Lung (tissue), 11 donors: ENCODE measurements at regions not wholly inside any gene's neighbourhood (a gene's known extent, or its start where the extent isn't known, plus 50 kb on each side); places are given as distances from the start of the nearest gene placed in this dataset.

ENCODE experiments used
- ATAC-seq: fragments of 200-7000 bp; cut with Tn5 transposase; one replicate; pipeline ENCODE4 v1.9.1; 2020; ENCODE audit warnings: moderate number of reproducible peaks; ENCODE audit not compliant: insufficient read depth, low FRiP score
- DNase-seq, 3 donors: peaks; one replicate each; pipeline ENCODE4 v3.0.0-alpha.2; 2013 to 2017
- H3K27ac ChIP-seq, 2 donors: one replicate each; pipeline ENCODE4 v1.5.1; 2013; ENCODE audit warnings: mild to moderate bottlenecking in 2 of 2, moderate library complexity in 2 of 2, control low read depth in 1 of 2, inconsistent platforms in 1 of 2, low read depth in 1 of 2, low read length in 1 of 2
- H3K27me3 ChIP-seq, 3 donors: one replicate each; pipeline ENCODE4 v1.5.1; 2013; ENCODE audit warnings: low read length in 2 of 3; ENCODE audit not compliant: control insufficient read depth in 3 of 3, insufficient read depth in 3 of 3
- H3K36me3 ChIP-seq, 4 donors: one replicate each; pipeline ENCODE4 v1.5.1; 2013; ENCODE audit warnings: low read length in 4 of 4, mild to moderate bottlenecking in 1 of 4, moderate library complexity in 1 of 4; ENCODE audit not compliant: control insufficient read depth in 4 of 4, insufficient read depth in 4 of 4
- H3K4me1 ChIP-seq, 5 donors: one replicate each; pipeline ENCODE4 v1.5.1; 2013; ENCODE audit warnings: low read length in 5 of 5, mild to moderate bottlenecking in 2 of 5, moderate library complexity in 1 of 5; ENCODE audit not compliant: control insufficient read depth in 5 of 5, insufficient read depth in 5 of 5
- H3K4me3 ChIP-seq: one replicate; pipeline ENCODE4 v1.5.1; 2013; ENCODE audit warnings: mild to moderate bottlenecking, control low read depth, moderate library complexity
- H3K9ac ChIP-seq, 2 donors: one replicate each; pipeline ENCODE4 v1.5.1; 2013; ENCODE audit warnings: low read length in 2 of 2, control low read depth in 1 of 2; ENCODE audit not compliant: insufficient read depth in 1 of 2
- H3K9me3 ChIP-seq, 4 donors: one replicate each; pipeline ENCODE4 v1.5.1; 2013; ENCODE audit warnings: low read length in 3 of 4, mild to moderate bottlenecking in 1 of 4, moderate library complexity in 1 of 4; ENCODE audit not compliant: control insufficient read depth in 4 of 4, insufficient read depth in 3 of 4
- CTCF ChIP-seq: IDR thresholded peaks from 2 replicates; pipeline ENCODE4 v1.5.1; 2012; ENCODE audit warnings: mild to moderate bottlenecking; ENCODE audit errors: control extremely low read depth, extremely low read depth
- WGBS, 2 donors: extraction: QIAGEN DNeasy Blood & Tissue Kit; methylation state at CpG; one replicate each; pipeline ENCODE4 v1.1.7; 2013; 5-methylcytosine and 5-hydroxymethylcytosine counted together
- donor health status: control.
- donor health status: control.
- donor health status: Bipolar disorder and iron deficiency.
- donor health status: healthy.
- donor health status: DM: yes; HTN: yes; CAD: no.

- H3K9me3 ChIP-seq, result no peaks in the 10 kb centered on the region
- 89 to 98% methylated on average over 2 of the region's 2 CpGs for WGBS, 2 donors
- no peak for TF ChIP-seq CTCF
- H3K9ac ChIP-seq, result no peak overlapping the region
- ATAC-seq (no peak), DNase-seq (no peak)
- no peak overlapping the region for H3K4me3 ChIP-seq
- peaks cover 0 to 7% (median 0%) of the 10 kb centered on the region in 5 donors for H3K4me1 ChIP-seq
- H3K27me3 ChIP-seq, result no peaks in the 10 kb centered on the region
- no peak overlapping the region for H3K27ac ChIP-seq
- H3K36me3 ChIP-seq, result no peaks in the 10 kb centered on the region
Observed at GRCh38 chr14:53350429-53350828, 197.3 kb upstream of the DDHD1 start.

GRCh38 chr14:53346988-53347387 is 193.9 kb upstream of the DDHD1 start:
- no peak overlapping the region for H3K27ac ChIP-seq
- H3K36me3 ChIP-seq, result no peaks in the 10 kb centered on the region
- WGBS, 2 donors, result 71 to 86% methylated on average over 3 of the region's 3 CpGs
- H3K9me3 ChIP-seq, result no peaks in the 10 kb centered on the region
- no peak for TF ChIP-seq CTCF
- ATAC-seq (no peak), DNase-seq (no peak)
- H3K4me1 ChIP-seq, result peaks cover 0 to 3% (median 0%) of the 10 kb centered on the region in 5 donors
- no peaks in the 10 kb centered on the region for H3K27me3 ChIP-seq
- H3K4me3 ChIP-seq, result no peak overlapping the region
- H3K9ac ChIP-seq, result no peak overlapping the region

GRCh38 chr14:53341324-53341723 is 188.2 kb upstream of the DDHD1 start:
- 82 to 93% methylated on average over 4 of the region's 4 CpGs for WGBS, 2 donors
- H3K36me3 ChIP-seq, result no peaks in the 10 kb centered on the region
- DNase-seq, result no peak

More at GRCh38 chr14:53341324-53341723, 188.2 kb upstream of the DDHD1 start:
- Histone ChIP-seq H3K27me3 (no peaks in the 10 kb centered on the region), H3K27ac (no peak overlapping the region), H3K9me3 (no peaks in the 10 kb centered on the region), H3K9ac (no peak overlapping the region), H3K4me3 (no peak overlapping the region), H3K4me1 (no peaks in the 10 kb centered on the region)
- ATAC-seq, result no peak
- no peak for TF ChIP-seq CTCF
